Gastrocnemius medialis (tissue), 4 donors: ENCODE measurements at regions not wholly inside any gene's neighbourhood (a gene's known extent, or its start where the extent isn't known, plus 50 kb on each side); places are given as distances from the start of the nearest gene placed in this dataset.

ENCODE experiments used
- ATAC-seq, 2 donors: fragments of 150-250 bp; one replicate each; pipeline ENCODE4 v1.9.1; 2016
- DNase-seq, 2 donors: peaks; one replicate each; pipeline ENCODE4 v3.0.0-alpha.2; 2019
- H3K27ac ChIP-seq, 4 donors: fragments of 200-600 bp; sonication (generic); 1 replicate in 1 of 4; 2 replicates in 3 of 4; pipeline ENCODE4 v1.5.1; 2016 to 2018; ENCODE audit warnings: mild to moderate bottlenecking in 2 of 4, moderate library complexity in 1 of 4
- H3K27me3 ChIP-seq, 3 donors: fragments of 200-600 bp; sonication (generic) in 2 of 3; 1 replicate in 1 of 3; 2 replicates in 2 of 3; pipeline versions ENCODE4 v1.5.1 to v1.6.0; 2016 to 2019; ENCODE audit warnings: mild to moderate bottlenecking in 1 of 3, moderate library complexity in 1 of 3
- H3K36me3 ChIP-seq, 2 donors: fragments of 200-600 bp; sonication (generic) in 1 of 2; one replicate each; pipeline ENCODE4 v1.5.1; 2017 to 2018
- H3K4me1 ChIP-seq, 2 donors: fragments of 200-600 bp; sonication (generic) in 1 of 2; one replicate each; pipeline ENCODE4 v1.5.1; 2016 to 2017; ENCODE audit warnings: mild to moderate bottlenecking in 2 of 2
- H3K4me3 ChIP-seq, 4 donors: fragments of 200-600 bp; sonication (generic) in 3 of 4; 1 replicate in 1 of 4; 2 replicates in 3 of 4; pipeline ENCODE4 v1.5.1; 2016 to 2019; ENCODE audit warnings: mild to moderate bottlenecking in 2 of 4
- H3K9me3 ChIP-seq, 3 donors: fragments of 200-600 bp; sonication (generic) in 2 of 3; 1 replicate in 1 of 3; 2 replicates in 2 of 3; pipeline ENCODE4 v1.5.1; 2016 to 2019
- POLR2A ChIP-seq, 2 donors: fragments of 450-650 bp; IDR thresholded peaks; one replicate each; pipeline ENCODE4 v1.6.1; 2017; ENCODE audit warnings: antibody characterized with exemption in 2 of 2, mild to moderate bottlenecking in 2 of 2, moderate library complexity in 2 of 2
- in situ Hi-C, 4 donors: fragments of 200-750 bp; cut with MboI; loops; one replicate each; pipeline versions ENCODE4 v1.15.0 to v1.8.0; 2017; ENCODE audit warnings: low sequenced_read_pairs in 4 of 4
- intact Hi-C: fragments of 100-400 bp; cut with DNase I; formaldehyde crosslinking; loops from one replicate; pipeline ENCODE4 v1.15.1; 2023; ENCODE audit warnings: low total_unique reads
- TF ChIP-seq, protein P1 (sequence below), 5 experiments: fragments of 450-650 bp in 3 of 5; fragments of 200-600 bp in 2 of 5; sonication (generic) in 2 of 5; IDR thresholded peaks in 4 of 5; conservative IDR thresholded peaks in 1 of 5; 1 replicate in 4 of 5; 2 replicates in 1 of 5; pipeline ENCODE4 v1.5.1; 2016 to 2019; ENCODE audit warnings: antibody characterized with exemption in 5 of 5, mild to moderate bottlenecking in 3 of 5, moderate library complexity in 3 of 5

DNA sequence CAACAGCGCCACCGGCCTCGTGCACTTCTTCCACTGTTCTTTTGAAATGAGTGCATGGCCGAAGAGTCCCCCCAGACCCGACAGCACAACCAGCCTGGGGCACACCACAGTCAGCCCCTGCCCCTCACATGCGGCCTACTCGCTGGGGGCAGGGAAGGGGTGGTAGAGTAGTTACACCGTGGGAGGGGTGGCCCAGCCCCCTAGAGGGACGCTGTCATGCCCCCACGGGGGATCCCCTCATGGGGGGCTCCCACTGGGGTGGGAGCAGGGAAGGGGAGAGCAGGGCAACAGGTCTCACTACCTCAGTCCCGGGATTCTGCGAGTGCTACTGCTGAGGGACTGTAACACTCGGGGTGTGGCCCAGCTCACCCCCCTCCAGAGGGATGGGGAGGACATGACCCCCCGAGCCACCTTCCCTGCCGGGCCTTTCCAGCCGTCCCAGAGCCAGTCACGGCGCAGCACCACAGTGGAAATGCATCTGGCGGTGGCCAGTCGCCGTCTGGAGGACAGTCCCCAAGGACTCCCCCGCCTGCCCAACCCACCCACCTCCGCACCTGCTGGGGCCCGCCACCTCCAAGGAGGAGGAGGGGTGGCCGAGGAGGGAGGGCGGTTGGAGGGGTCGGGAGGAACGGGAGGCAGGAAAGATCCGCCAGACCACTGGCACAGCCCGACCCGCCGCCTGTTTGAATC lies 84.6 kb upstream of the ZNF254 start:
- in situ Hi-C loops (no loop called here), intact Hi-C loops (no loop called here)
- H3K4me3 ChIP-seq = no peak overlapping the region
- H3K27ac ChIP-seq = no peak overlapping the region
- no peaks in the 10 kb centered on the region for H3K4me1 ChIP-seq
- DNase-seq (no peak), ATAC-seq (no peak)
- H3K36me3 ChIP-seq = no peaks in the 10 kb centered on the region
- no peaks in the 10 kb centered on the region for H3K27me3 ChIP-seq
- H3K9me3 ChIP-seq = no peaks in the 10 kb centered on the region
- no peak for TF ChIP-seq POLR2A (IDR thresholded peaks at IDR 0.05)
- TF ChIP-seq, protein P1, sequence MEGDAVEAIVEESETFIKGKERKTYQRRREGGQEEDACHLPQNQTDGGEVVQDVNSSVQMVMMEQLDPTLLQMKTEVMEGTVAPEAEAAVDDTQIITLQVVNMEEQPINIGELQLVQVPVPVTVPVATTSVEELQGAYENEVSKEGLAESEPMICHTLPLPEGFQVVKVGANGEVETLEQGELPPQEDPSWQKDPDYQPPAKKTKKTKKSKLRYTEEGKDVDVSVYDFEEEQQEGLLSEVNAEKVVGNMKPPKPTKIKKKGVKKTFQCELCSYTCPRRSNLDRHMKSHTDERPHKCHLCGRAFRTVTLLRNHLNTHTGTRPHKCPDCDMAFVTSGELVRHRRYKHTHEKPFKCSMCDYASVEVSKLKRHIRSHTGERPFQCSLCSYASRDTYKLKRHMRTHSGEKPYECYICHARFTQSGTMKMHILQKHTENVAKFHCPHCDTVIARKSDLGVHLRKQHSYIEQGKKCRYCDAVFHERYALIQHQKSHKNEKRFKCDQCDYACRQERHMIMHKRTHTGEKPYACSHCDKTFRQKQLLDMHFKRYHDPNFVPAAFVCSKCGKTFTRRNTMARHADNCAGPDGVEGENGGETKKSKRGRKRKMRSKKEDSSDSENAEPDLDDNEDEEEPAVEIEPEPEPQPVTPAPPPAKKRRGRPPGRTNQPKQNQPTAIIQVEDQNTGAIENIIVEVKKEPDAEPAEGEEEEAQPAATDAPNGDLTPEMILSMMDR (IDR thresholded peaks at IDR 0.05 in 4 of 5, conservative IDR thresholded peaks at IDR 0.05 in 1 of 5) = no peak

DNA sequence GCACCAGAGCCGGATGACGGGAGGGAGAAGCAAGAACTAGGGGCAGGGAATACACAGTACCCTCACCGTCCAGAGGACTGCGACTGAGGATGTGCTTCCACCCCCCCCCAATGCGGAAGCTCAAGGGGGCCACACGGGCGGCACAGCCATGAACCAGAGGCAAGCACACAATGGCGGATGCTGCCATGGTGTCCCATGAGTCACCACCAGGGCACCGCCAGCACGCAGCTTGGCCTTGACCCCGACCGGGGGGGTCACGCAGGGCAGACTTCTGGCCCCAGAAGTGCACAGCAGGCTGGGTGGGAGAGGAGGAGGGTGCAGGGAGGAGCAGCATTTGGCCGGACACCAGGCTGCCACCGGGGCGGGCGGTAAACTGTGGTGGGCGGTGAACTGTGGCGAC lies 83.5 kb upstream of the ZNF254 start:
- intact Hi-C loops = no loop called here
- no peaks in the 10 kb centered on the region for H3K27me3 ChIP-seq
- no peak for TF ChIP-seq POLR2A (IDR thresholded peaks at IDR 0.05)
- TF ChIP-seq, protein P1 (IDR thresholded peaks at IDR 0.05 in 4 of 5, conservative IDR thresholded peaks at IDR 0.05 in 1 of 5) = no peak
- DNase-seq (no peak), ATAC-seq (no peak)
- no peaks in the 10 kb centered on the region for H3K4me1 ChIP-seq
- no peak overlapping the region for H3K4me3 ChIP-seq
- H3K36me3 ChIP-seq = no peaks in the 10 kb centered on the region
- H3K27ac ChIP-seq = no peak overlapping the region
- in situ Hi-C loops = no loop called here
- H3K9me3 ChIP-seq = no peaks in the 10 kb centered on the region

DNA sequence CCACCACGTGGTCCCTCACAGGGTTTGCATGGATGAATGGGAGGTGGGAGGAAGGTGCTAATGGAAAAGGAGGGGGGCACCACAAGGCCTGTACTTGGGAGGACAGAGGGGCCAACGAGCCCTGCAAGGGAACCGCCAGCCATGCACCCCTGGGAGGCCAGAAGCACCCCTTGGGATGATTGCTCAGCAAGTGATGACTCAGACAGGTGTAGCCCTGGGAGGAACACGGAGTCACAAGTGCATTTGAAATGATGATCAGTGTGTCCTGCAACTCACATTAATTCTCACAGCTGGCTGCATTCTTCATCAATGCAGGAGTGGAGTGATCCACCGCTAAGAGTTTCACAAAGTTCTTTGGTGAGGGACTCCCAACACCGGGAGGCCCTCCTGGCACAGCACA lies 82.8 kb upstream of the ZNF254 start:
- TF ChIP-seq POLR2A (IDR thresholded peaks at IDR 0.05) = no peak
- TF ChIP-seq, protein P1 (IDR thresholded peaks at IDR 0.05 in 4 of 5, conservative IDR thresholded peaks at IDR 0.05 in 1 of 5) = no peak
- Histone ChIP-seq H3K36me3 (no peaks in the 10 kb centered on the region), H3K9me3 (no peaks in the 10 kb centered on the region), H3K27me3 (no peaks in the 10 kb centered on the region), H3K27ac (no peak overlapping the region), H3K4me1 (no peaks in the 10 kb centered on the region), H3K4me3 (no peak overlapping the region)
- intact Hi-C loops (no loop called here), in situ Hi-C loops (no loop called here)
- DNase-seq = no peak
- no peak for ATAC-seq

DNA sequence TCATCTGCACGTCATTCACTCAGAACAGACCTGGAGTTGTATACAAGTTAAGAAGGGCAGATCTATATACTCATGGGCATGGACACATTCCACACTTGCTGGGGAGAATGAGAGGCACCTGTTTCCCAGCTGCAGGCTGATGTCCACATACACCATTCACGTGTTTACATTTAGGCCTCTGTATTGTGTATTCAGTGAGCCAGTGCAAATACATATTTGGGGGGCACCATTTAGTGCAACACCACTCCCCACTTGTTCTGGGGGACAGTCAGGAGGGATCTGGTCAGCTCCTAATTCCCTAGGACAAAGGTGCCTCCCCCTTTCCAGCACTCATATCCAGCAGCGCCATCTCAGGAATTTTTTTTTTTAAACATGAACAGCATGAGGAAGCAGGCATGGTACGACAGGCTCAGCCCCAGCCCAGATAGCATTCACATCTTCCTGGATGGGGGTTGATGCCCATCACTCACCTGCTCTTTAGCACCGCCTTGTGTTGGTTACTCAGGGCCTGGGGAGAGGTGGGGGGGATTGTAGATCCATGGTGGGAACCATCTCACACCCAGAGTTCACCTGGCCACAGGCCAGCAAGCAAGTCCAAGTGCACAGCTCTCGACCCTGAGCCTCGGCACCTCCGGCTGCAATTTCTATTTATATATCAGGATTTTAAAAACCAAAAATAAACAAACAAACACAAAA lies 56.9 kb upstream of the ZNF254 start:
- no peak for DNase-seq
- Histone ChIP-seq H3K9me3 (no peaks in the 10 kb centered on the region), H3K27me3 (no peaks in the 10 kb centered on the region), H3K36me3 (no peaks in the 10 kb centered on the region), H3K4me1 (peaks cover 2 to 6% of the 10 kb centered on the region in 2 donors), H3K27ac (no peak overlapping the region), H3K4me3 (no peak overlapping the region)
- intact Hi-C loops = no loop called here
- TF ChIP-seq, protein P1 (IDR thresholded peaks at IDR 0.05 in 4 of 5, conservative IDR thresholded peaks at IDR 0.05 in 1 of 5) = no peak
- no peak for TF ChIP-seq POLR2A (IDR thresholded peaks at IDR 0.05)
- in situ Hi-C loops = no loop called here
- no peak for ATAC-seq
